ENCODE measurements at regions not wholly inside any gene's neighbourhood (a gene's known extent, or its start where the extent isn't known, plus 50 kb on each side); places are given as distances from the start of the nearest gene placed in this dataset.

GRCh38 chr4:180680305-180680704, 1562.9 kb upstream of the TENM3 start:
- TF ChIP-seq POLR2AphosphoS5 (IDR thresholded peaks at IDR 0.05; ENCODE audit: borderline replicate concordance, low read depth, low read length) (no peak), EZH2 (IDR thresholded peaks at IDR 0.05) (no peak)
